Activated CD4-positive, alpha-beta memory T cell treated with anti-CD3 and anti-CD28 coated beads, Interleukin-2, amount 10 ng/mL, durations not matched to agents 7 days and 5 days (primary cell): ENCODE measurements at regions not wholly inside any gene's neighbourhood (a gene's known extent, or its start where the extent isn't known, plus 50 kb on each side); places are given as distances from the start of the nearest gene placed in this dataset.

Experiments
- CTCF ChIA-PET: fragments of 350-600 bp; sonication (Branson Sonifier 250); formaldehyde crosslinking; loops from one replicate; lab custom pipeline; 2021; ENCODE audit warnings: antibody characterized with exemption, inconsistent platforms; lab: Charles Lee
- POLR2A ChIA-PET: fragments of 350-600 bp; sonication (Branson Sonifier 250); formaldehyde crosslinking; loops from one replicate; lab custom pipeline; 2021; ENCODE audit warnings: antibody characterized with exemption; lab: Charles Lee
- DNase-seq: peaks from one replicate; pipeline ENCODE4 v3.0.0-alpha.2; 2020
- H3K27ac Mint-ChIP-seq: one replicate; pipeline ENCODE4 v1.8.0; 2021; ENCODE audit warnings: mild to moderate bottlenecking, mixed read lengths
- H3K27me3 Mint-ChIP-seq: one replicate; pipeline ENCODE4 v1.8.0; 2021; ENCODE audit warnings: mixed read lengths
- H3K36me3 Mint-ChIP-seq: one replicate; pipeline ENCODE4 v1.8.0; 2021; ENCODE audit warnings: low read depth, mixed read lengths
- H3K4me1 Mint-ChIP-seq: one replicate; pipeline ENCODE4 v1.8.0; 2021; ENCODE audit warnings: mixed read lengths
- H3K4me3 Mint-ChIP-seq: one replicate; pipeline ENCODE4 v1.8.0; 2021; ENCODE audit warnings: mild to moderate bottlenecking, mixed read lengths
- H3K9me3 Mint-ChIP-seq: one replicate; pipeline ENCODE4 v1.8.0; 2021; ENCODE audit warnings: mixed read lengths

DNA sequence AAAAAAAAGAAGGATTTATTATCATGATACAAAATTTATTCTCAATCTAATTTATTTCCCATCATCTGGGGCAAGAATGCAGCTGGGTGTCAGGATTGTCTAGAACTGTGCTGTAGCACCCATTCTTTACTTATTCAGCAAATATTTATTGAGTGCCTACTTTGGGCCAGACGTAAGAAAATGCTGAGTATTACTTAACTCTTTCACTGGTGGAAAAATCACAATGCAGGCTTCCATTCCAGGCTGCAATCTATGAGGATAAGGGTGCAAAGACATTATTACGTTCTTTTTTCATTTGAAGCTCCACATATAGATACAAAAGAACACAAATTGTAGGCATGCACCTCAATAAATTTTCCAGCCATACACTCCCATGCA lies 86.0 kb upstream of the CDKN3 start:
- H3K36me3 Mint-ChIP-seq = no peaks in the 10 kb centered on the region
- CTCF ChIA-PET = interaction anchor here (1.2 kb wide), 1 partner anchor 18 kb away, joined by 3 read pairs; no protein-coding TSS in a partner anchor
- H3K9me3 Mint-ChIP-seq = no peaks in the 10 kb centered on the region
- H3K27me3 Mint-ChIP-seq = peaks cover 1% of the 10 kb centered on the region
- no peak overlapping the region for H3K4me3 Mint-ChIP-seq
- POLR2A ChIA-PET = no interaction called here
- H3K4me1 Mint-ChIP-seq = no peaks in the 10 kb centered on the region
- no peak for DNase-seq
- no peak overlapping the region for H3K27ac Mint-ChIP-seq

DNA sequence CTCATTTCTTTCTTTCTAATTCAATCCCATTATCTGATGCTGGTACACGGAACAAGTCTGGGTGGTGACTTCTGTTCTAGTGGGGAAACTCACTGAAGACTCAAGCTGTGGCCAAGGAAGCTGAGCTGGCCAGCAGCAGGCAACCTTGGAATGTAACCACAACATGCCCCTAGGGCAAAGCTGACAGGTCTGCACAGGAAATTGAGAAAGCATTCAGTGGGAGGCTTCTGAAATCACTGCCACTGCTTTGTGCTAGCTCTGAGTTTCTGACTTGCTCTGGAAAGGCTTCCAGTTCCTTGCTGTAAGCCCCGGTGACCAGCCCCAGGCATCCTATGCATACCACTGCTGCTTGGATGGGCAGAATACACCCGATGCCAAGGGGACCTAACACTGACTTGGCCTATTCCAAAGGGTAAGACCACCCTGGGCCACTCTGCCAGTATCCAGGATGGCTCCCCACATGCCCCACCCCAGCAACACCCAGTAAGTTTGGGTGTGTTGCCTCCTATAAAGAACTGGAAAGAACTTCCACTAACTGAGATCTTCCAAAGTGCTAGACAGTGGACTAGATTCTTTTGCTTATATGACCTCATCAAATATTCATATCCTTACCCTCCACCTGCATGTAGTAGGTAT lies 84.5 kb upstream of the CDKN3 start:
- no peaks in the 10 kb centered on the region for H3K36me3 Mint-ChIP-seq
- CTCF ChIA-PET = no interaction called here

DNA sequence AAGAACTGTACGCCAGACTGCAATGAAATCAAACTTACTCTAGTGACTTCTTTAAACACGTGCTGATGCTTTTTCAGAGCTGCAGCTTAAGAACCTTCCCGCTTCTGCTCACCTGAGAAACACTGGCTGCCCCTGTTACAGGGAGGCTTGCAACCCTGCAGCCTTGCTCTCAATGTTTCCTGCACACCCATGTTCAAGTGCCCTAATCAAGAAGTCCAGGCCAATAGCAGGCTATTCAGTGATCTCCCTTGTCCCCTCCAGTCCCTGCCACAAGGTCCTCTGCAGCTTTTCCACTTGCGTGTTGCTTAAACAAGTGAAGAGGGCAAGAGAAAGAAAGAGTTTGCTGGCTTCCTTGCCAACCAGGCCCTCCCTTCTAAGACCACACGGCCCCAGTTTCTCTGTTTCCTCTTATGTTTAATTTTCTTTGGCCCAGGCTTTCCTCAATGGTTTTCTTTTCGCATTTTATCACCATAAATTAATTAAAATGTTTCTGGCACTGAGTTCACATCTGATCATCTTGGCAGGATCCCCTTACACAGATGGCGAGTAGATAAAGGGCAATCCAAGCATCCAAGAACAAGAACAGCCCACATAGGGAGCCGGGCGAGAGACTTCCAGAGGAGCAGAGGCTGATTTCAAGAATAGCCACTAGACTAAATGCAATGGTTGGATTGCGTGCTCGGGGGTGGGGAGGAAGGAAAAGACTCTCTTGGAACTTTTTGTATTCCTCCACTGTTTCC lies 82.3 kb upstream of the CDKN3 start:
- ChIA-PET CTCF (no interaction called here), POLR2A (no interaction called here)
- H3K9me3 Mint-ChIP-seq = no peaks in the 10 kb centered on the region
- no peak for DNase-seq
- H3K4me3 Mint-ChIP-seq = no peak overlapping the region
- no peaks in the 10 kb centered on the region for H3K36me3 Mint-ChIP-seq
- no peaks in the 10 kb centered on the region for H3K4me1 Mint-ChIP-seq
- H3K27me3 Mint-ChIP-seq = peaks cover 1% of the 10 kb centered on the region
- no peak overlapping the region for H3K27ac Mint-ChIP-seq

More for the DNA sequence above, 84.5 kb upstream of the CDKN3 start:
- Mint-ChIP-seq H3K4me3 (no peak overlapping the region), H3K4me1 (no peaks in the 10 kb centered on the region), H3K27me3 (peaks cover 1% of the 10 kb centered on the region), H3K27ac (no peak overlapping the region), H3K9me3 (no peaks in the 10 kb centered on the region)
- POLR2A ChIA-PET = no interaction called here
- DNase-seq = no peak

DNA sequence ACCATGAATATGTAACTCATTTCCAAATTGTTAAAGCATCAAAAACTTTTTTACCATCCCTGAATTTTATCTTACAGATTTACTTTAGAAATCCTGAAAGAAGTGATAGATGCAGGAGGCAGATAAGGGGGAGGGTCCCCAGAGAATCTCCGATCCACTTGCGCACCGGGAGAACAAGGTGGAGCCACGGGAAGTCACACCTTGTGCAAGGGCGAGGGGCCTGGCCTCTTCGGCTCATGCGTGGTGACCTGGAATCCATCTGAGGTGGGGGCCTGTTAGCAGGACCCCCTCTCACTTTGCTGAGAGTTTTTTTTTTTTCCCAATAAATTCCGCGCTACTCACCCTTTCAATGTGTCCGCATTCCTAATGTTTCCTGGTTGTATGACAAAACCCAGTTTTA lies 80.2 kb upstream of the CDKN3 start:
- ChIA-PET POLR2A (no interaction called here), CTCF (no interaction called here)
- Mint-ChIP-seq H3K27ac (no peak overlapping the region), H3K27me3 (no peaks in the 10 kb centered on the region), H3K4me3 (no peak overlapping the region), H3K4me1 (no peaks in the 10 kb centered on the region), H3K9me3 (no peaks in the 10 kb centered on the region), H3K36me3 (no peaks in the 10 kb centered on the region)
- no peak for DNase-seq

DNA sequence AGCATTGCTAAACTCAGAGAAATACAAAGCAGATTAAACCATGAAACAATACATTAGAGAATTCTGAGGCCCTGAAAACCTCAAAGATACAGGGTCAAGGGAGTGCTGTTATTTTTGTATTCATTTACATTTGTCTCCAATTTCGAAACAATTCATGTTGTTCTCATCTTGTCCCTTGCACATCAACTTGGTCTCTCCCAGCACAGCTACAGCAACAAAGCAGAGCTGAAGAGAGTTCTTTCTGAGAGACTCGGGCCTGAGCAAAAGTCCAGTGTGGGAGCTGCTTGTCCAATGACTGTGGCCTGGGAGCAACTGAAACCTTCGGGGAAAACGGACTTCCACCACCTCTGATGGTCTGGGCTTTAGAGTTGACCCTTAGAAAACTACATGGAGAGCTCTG lies 79.4 kb upstream of the CDKN3 start:
- DNase-seq = no peak
- Mint-ChIP-seq H3K4me3 (no peak overlapping the region), H3K27me3 (no peaks in the 10 kb centered on the region), H3K27ac (no peak overlapping the region), H3K36me3 (no peaks in the 10 kb centered on the region), H3K4me1 (no peaks in the 10 kb centered on the region), H3K9me3 (no peaks in the 10 kb centered on the region)
- ChIA-PET CTCF (interaction anchor here (0.9 kb wide), 1 partner anchor 30 kb away, joined by 3 read pairs; no protein-coding TSS in a partner anchor), POLR2A (no interaction called here)

DNA sequence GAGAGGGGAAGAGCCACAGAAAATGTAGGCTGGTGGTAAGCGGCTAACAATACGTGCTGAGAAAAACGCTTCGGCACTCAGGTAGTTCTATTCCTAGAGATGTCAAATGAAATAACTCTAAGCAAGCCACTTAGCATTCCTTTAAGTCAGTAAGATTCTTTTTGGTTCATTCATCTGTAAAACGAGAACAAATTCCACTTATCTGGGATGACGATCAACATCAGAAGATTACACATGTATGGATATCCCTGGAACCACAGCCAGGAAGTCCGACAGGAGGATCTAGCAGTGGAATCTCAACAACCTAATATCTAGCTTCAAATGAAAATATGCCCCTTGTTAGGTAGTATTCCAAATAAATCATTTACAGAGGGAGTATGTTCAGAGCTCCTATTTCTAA lies 74.6 kb upstream of the CDKN3 start:
- ChIA-PET CTCF (no interaction called here), POLR2A (no interaction called here)
- DNase-seq = no peak
- Mint-ChIP-seq H3K27me3 (peaks cover 9% of the 10 kb centered on the region), H3K27ac (no peak overlapping the region), H3K36me3 (no peaks in the 10 kb centered on the region), H3K9me3 (no peaks in the 10 kb centered on the region), H3K4me1 (no peaks in the 10 kb centered on the region), H3K4me3 (no peak overlapping the region)

DNA sequence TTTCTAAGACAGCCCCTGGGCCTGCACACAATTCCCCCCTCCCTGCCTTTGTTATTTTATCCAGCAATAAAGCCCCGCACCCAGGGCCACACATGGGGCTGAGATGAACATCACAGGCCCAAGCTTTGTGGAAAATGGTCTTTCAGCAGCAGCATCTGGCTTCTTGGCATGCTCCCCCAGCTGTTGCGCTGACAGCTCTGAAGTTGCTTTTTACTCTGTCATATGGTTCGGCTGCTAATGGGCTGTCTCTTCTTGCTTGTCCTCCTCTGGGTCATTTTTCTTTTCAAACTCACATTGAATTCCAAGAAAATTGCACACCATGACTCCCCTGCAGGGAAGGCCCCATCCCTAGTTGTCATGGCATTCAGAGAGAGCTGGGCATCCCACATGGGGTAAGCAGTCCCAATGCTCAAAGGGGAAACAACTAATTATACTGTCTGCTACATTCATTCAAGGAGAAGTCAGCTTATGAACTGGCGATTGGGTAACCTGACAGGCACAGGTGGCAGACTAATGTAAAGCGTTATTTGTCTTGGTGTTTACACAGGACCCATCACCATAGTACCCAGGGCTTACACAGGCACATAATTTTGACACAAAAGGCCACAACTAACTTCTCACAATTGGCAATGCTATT lies 74.0 kb upstream of the CDKN3 start:
- Mint-ChIP-seq H3K9me3 (no peaks in the 10 kb centered on the region), H3K27ac (no peak overlapping the region), H3K36me3 (no peaks in the 10 kb centered on the region), H3K27me3 (peaks cover 9% of the 10 kb centered on the region), H3K4me3 (no peak overlapping the region), H3K4me1 (no peaks in the 10 kb centered on the region)
- ChIA-PET POLR2A (no interaction called here), CTCF (no interaction called here)
- DNase-seq = no peak

DNA sequence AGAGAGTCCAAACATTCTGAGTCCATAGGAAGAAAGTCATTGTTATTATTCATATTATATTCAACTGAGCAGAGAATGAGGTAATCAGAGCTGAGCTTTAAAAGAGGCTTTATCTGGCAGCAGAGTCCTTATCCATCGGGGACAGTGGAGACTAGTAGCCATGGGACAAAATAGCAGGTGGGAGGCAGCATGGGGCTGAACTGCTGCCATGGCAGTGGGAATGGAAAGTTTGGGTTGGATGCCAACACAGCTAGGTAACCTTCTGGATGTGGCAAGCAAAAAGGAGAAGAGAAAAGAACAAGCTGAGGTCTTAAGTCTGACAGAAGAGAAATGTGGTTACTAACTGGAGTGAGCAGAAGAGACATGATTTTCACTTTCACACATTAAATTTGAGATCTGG lies 71.0 kb upstream of the CDKN3 start:
- ChIA-PET CTCF (no interaction called here), POLR2A (no interaction called here)
- no peak overlapping the region for H3K4me3 Mint-ChIP-seq
- no peaks in the 10 kb centered on the region for H3K4me1 Mint-ChIP-seq
- H3K27ac Mint-ChIP-seq = no peak overlapping the region
- DNase-seq = no peak
- peaks cover 17% of the 10 kb centered on the region for H3K27me3 Mint-ChIP-seq
- no peaks in the 10 kb centered on the region for H3K36me3 Mint-ChIP-seq
- H3K9me3 Mint-ChIP-seq = no peaks in the 10 kb centered on the region

DNA sequence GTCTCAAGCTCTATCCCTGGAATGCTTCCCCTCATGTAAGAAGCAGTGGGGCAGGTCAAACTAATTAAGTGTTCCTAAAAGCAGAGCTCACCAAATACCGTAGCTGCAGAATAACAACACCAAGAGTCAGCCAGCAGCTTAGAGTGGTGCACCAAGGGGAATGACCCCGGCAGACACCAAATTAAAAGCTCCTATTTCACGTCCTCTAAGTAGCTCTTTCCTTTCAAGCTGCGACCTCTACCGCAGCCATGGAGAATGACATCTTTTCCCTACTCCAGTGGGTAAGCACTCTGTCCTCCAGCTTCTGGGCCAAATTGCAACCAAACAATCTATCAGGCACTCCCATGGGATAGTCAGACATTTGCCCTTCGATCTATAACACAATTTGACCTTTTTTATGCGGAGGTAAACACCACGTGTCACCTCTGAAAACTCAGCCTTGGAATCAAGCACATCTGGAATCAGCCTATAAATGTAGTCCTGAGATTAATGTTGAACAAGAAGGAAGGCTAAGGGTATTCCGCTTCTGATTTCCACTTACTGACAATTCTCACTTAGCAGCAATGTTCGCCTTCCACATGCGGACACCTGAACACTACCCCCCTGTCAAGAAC lies 67.6 kb upstream of the CDKN3 start:
- Mint-ChIP-seq H3K4me1 (no peaks in the 10 kb centered on the region), H3K27ac (no peak overlapping the region), H3K36me3 (no peaks in the 10 kb centered on the region), H3K4me3 (no peak overlapping the region), H3K27me3 (peaks cover 34% of the 10 kb centered on the region), H3K9me3 (no peaks in the 10 kb centered on the region)
- POLR2A ChIA-PET = no interaction called here
- CTCF ChIA-PET = interaction anchor here (0.6 to 3.6 kb wide), 13 partner anchors 9 to 898 kb away, joined by 3 to 12 read pairs (median 3); partner anchors contain the start of gene CDKN3
- DNase-seq = no peak

DNA sequence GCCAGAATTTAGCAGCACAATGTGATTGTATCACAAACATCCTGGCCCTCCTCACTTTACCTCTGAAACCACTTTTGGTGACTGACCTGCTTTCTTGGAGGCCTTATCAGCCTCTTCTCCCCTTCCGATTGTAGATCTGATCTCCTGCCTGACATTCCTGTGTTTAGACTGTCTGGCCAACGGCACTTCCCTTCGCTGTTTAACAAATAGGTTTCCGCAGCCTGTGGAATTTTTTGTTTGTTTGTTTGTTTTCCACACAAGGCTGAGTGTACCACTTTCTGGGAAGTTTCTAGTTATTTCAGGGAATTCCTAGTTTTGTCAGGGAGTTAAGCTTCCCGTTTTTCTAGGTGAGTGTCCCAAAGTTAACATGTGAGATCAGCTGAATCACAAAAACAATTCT lies 65.9 kb upstream of the CDKN3 start:
- Mint-ChIP-seq H3K4me1 (no peaks in the 10 kb centered on the region), H3K36me3 (no peaks in the 10 kb centered on the region), H3K4me3 (no peak overlapping the region), H3K9me3 (no peaks in the 10 kb centered on the region), H3K27ac (no peak overlapping the region), H3K27me3 (peaks cover 37% of the 10 kb centered on the region)
- CTCF ChIA-PET = interaction anchor here (3.6 kb wide), 1 partner anchor 17 kb away, joined by 12 read pairs; no protein-coding TSS in a partner anchor
- no peak for DNase-seq
- POLR2A ChIA-PET = no interaction called here

DNA sequence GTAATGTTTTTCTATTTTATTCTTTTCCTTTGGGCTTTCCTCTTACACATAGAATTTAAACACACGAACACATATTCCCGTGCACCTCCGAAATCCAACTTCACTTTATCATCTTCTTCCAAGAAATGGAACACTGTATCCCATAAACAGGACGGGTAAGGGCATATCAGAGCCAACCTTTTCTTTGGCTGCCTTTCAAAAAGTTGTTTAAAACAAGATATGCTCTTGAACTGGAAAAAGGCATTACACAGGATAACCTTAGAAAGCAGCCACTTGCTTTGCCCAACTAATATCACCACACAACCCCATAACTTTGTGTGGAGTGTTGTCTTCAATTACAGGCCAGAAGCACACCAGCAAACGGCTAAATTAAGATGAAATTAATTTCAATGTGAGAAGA lies 65.3 kb upstream of the CDKN3 start:
- H3K27ac Mint-ChIP-seq = no peak overlapping the region
- ChIA-PET POLR2A (no interaction called here), CTCF (interaction anchor here (3.6 kb wide), 1 partner anchor 16 kb away, joined by 12 read pairs; no protein-coding TSS in a partner anchor)
- H3K4me1 Mint-ChIP-seq = no peaks in the 10 kb centered on the region
- no peak for DNase-seq
- peaks cover 35% of the 10 kb centered on the region for H3K27me3 Mint-ChIP-seq
- H3K9me3 Mint-ChIP-seq = no peaks in the 10 kb centered on the region
- H3K4me3 Mint-ChIP-seq = no peak overlapping the region
- H3K36me3 Mint-ChIP-seq = no peaks in the 10 kb centered on the region

DNA sequence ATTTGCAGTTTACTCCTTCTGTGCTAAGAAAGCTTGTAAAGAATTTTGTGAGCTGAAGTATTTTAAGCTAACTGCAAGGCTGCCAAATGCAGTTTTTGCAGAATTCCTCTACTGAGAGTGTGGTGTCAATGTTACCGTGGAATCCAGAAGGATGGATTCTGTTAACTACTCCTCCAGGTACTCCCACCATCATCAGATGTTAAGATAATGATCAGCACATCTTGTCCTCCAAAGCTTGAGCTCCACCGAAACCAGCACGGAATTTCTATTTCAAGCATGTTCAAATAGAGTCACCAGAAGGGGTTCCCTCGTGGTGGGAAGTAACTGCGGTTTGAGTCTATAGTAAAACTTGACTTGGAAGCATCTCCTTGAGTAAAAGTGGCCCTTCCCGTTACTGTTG lies 64.3 kb upstream of the CDKN3 start:
- POLR2A ChIA-PET = no interaction called here
- H3K9me3 Mint-ChIP-seq = no peaks in the 10 kb centered on the region
- no peaks in the 10 kb centered on the region for H3K4me1 Mint-ChIP-seq
- CTCF ChIA-PET = no interaction called here
- H3K4me3 Mint-ChIP-seq = no peak overlapping the region
- no peak overlapping the region for H3K27ac Mint-ChIP-seq
- peaks cover 37% of the 10 kb centered on the region for H3K27me3 Mint-ChIP-seq
- no peaks in the 10 kb centered on the region for H3K36me3 Mint-ChIP-seq
- DNase-seq = no peak

DNA sequence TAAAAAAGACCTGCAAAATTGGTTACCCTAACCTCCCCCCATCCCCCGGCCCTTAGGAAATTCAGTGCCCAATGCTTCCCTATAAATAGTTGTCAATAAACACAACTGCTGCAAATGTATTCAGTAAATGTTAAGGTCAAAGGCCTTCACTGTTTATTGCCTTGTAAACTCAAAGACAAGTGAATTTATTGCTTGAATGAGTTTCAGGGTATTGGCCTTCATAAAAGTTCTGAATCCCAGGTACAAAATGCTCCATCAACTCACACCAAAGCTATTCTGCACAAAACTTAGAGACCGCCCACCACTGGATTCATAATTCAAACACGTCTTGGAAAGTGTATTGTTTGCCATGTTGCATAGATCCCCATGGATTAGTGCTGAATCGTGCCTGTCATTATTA lies 63.3 kb upstream of the CDKN3 start:
- H3K9me3 Mint-ChIP-seq = no peaks in the 10 kb centered on the region
- CTCF ChIA-PET = no interaction called here

More for the DNA sequence above, 63.3 kb upstream of the CDKN3 start:
- Mint-ChIP-seq H3K27ac (no peak overlapping the region), H3K27me3 (peaks cover 36% of the 10 kb centered on the region), H3K36me3 (no peaks in the 10 kb centered on the region), H3K4me1 (no peaks in the 10 kb centered on the region), H3K4me3 (no peak overlapping the region)
- POLR2A ChIA-PET = no interaction called here
- DNase-seq = no peak
